ENCODE measurements at regions not wholly inside any gene's neighbourhood (a gene's known extent, or its start where the extent isn't known, plus 50 kb on each side); places are given as distances from the start of the nearest gene placed in this dataset.
"Not testable (repeated sequence)": the region's sequence is repeated elsewhere in the genome, so short reads cannot be mapped to it uniquely, and the experiment has no call there.

GRCh38 chr15:81723113-81723651 is 322.6 kb downstream of the MEX3B start:
- no peak for DNase-seq (ENCODE audit: low spot score)

GRCh38 chr15:81716468-81716867 is 329.4 kb downstream of the MEX3B start:
- not testable (repeated sequence) for DNase-seq (ENCODE audit: low spot score)

GRCh38 chr15:81710328-81710727 is 335.5 kb downstream of the MEX3B start:
- DNase-seq (ENCODE audit: low spot score) = no peak

GRCh38 chr15:81706816-81707346 is 332.9 kb upstream of the TMC3 start:
- not testable (repeated sequence) for DNase-seq (ENCODE audit: low spot score)

GRCh38 chr15:81705727-81706126 is 331.7 kb upstream of the TMC3 start:
- DNase-seq (ENCODE audit: low spot score) = not testable (repeated sequence)

- DNase-seq (ENCODE audit: low spot score) = no peak
Measured at GRCh38 chr15:81686021-81686420, 312.0 kb upstream of the TMC3 start.

- DNase-seq (ENCODE audit: low spot score) = no peak
Measured at GRCh38 chr15:81685237-81685636, 311.2 kb upstream of the TMC3 start.

GRCh38 chr15:81680829-81681228 is 306.8 kb upstream of the TMC3 start:
- DNase-seq (ENCODE audit: low spot score) = no peak

GRCh38 chr15:81666839-81667238 is 292.8 kb upstream of the TMC3 start:
- no peak for DNase-seq (ENCODE audit: low spot score)

- no peak for DNase-seq (ENCODE audit: low spot score)
Measured at GRCh38 chr15:81660976-81661375, 287.0 kb upstream of the TMC3 start.

GRCh38 chr15:81653259-81653658 is 279.2 kb upstream of the TMC3 start:
- no peak for DNase-seq (ENCODE audit: low spot score)

GRCh38 chr15:81645470-81645869 is 271.5 kb upstream of the TMC3 start:
- DNase-seq (ENCODE audit: low spot score) = no peak

GRCh38 chr15:81643771-81644170 is 269.8 kb upstream of the TMC3 start:
- DNase-seq (ENCODE audit: low spot score) = no peak

- DNase-seq (ENCODE audit: low spot score) = no peak
Measured at GRCh38 chr15:81642451-81642990, 268.5 kb upstream of the TMC3 start.

GRCh38 chr15:81636064-81636463 is 262.1 kb upstream of the TMC3 start:
- not testable (repeated sequence) for DNase-seq (ENCODE audit: low spot score)

GRCh38 chr15:81633889-81634288 is 259.9 kb upstream of the TMC3 start:
- DNase-seq (ENCODE audit: low spot score) = no peak

- DNase-seq (ENCODE audit: low spot score) = no peak
Measured at GRCh38 chr15:81625896-81626295, 251.9 kb upstream of the TMC3 start.

- DNase-seq (ENCODE audit: low spot score) = no peak
Measured at GRCh38 chr15:81619002-81619401, 245.0 kb upstream of the TMC3 start.

GRCh38 chr15:81612631-81613030 is 238.6 kb upstream of the TMC3 start:
- DNase-seq (ENCODE audit: low spot score) = no peak

GRCh38 chr15:81611679-81612078 is 237.7 kb upstream of the TMC3 start:
- DNase-seq (ENCODE audit: low spot score) = no peak

GRCh38 chr15:81608309-81608829 is 234.4 kb upstream of the TMC3 start:
- DNase-seq (ENCODE audit: low spot score) = no peak

- no peak for DNase-seq (ENCODE audit: low spot score)
Measured at GRCh38 chr15:81604713-81605112, 230.7 kb upstream of the TMC3 start.

- DNase-seq (ENCODE audit: low spot score) = no peak
Measured at GRCh38 chr15:81596159-81596865, 222.3 kb upstream of the TMC3 start.

All from germinal center (tissue), 1 donor.